ENCODE measurements at regions not wholly inside any gene's neighbourhood (a gene's known extent, or its start where the extent isn't known, plus 50 kb on each side); places are given as distances from the start of the nearest gene placed in this dataset.
"Not testable (repeated sequence)": the region's sequence is repeated elsewhere in the genome, so short reads cannot be mapped to it uniquely, and the experiment has no call there.

DNA sequence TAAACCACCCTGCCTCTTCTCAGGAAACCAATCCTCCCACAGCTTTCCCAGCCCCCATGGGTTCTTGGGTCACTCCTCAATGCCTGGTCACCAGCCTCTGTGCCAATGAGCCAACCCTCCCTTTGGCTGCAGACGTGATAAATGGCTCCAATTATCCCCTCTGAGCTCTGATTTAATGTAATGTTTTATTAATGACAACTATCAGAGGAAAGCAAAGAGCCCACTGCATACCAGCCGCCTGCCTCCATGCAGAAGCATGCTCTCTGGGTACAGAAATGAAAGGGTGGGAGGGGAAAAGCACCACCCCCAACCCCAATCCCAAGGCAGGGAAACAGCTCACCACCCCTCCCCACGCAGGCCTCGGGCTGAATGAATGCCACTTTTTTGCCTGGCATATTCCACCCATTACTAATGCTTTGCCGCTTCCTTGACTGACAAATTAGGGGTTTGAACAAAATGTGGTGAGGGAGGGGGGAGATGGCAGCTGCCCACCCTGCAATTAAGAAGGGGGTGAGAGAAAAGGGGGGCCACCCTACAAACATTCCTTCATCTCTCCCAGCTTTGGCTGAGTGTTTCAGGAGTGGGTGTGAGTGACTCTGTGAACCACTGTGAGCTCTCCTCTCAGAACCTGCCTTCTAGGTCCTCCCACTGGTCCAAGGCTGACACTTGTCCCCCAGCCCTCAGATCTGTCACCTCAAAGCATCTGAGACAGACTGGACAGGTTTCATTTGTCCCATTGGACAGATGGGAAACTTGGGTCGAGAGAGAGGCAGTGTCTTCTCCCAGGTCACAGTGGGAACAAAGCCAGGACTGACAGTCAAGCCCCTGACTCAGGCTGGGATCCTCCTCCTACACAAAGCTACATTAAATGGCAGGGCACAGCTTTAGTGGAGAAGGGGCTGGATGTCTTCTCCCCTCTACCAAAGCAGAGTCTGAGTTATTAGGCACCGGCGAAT is 161.5 kb downstream of the TMEM132E start:
- DNase-seq (ENCODE audit: low spot score), result no peak

- no peak for DNase-seq (ENCODE audit: low spot score)
Measured at GRCh38 chr17:34739386-34739785, 160.0 kb downstream of the TMEM132E start.

- not testable (repeated sequence) for DNase-seq (ENCODE audit: low spot score)
Measured at GRCh38 chr17:34737673-34738072, 158.3 kb downstream of the TMEM132E start.

- DNase-seq (ENCODE audit: low spot score), result no peak
Measured at GRCh38 chr17:34736611-34737010, 157.2 kb downstream of the TMEM132E start.

- no peak for DNase-seq (ENCODE audit: low spot score)
Measured at GRCh38 chr17:34733333-34733732, 154.0 kb downstream of the TMEM132E start.

DNA sequence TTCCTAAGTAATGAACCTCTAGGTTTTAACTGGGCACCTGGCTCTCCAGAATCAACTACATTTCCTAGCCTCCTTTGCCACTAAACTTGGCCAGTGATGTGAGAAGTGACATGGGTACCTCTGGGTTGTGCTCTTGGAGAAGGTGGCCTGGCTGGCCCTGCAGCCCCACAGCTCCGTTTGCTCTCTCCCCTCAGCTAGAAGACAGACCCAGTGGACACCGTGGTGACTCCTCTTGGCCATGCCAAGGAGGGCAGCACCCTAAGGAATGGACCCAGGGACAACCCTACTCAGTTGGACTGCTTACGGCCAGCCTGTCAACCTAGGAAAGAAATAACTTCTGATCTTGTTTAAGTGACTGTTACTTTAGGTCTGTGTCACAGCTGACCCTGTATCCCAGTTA is 151.4 kb downstream of the TMEM132E start:
- no peak for DNase-seq (ENCODE audit: low spot score)

DNA sequence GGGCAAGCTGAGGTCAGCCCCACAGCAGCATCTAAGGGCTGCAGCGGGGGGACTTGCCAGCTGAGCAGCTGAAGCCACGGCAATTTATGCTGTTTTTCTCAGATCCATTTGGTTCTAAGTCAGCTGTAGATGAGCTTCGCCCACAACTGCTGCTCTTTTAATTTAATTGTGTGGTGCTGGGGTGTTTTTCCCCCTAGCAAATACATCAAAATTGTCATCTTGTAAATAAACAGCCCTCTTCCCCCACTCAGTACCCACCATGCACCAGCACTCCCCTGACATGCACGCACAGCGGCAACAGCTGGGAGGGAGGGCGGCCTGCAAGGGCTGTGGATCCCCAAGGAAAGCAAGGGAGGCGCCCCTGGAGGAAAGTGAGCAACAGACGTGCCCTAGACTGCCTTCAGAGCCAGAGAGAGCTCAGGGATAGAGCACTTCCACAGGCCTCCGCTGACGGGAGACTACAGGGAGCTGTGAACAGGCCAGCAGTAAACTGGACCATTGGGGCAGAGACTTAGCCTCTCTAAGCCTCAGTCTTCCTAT is 149.5 kb downstream of the TMEM132E start:
- DNase-seq (ENCODE audit: low spot score), result no peak

DNA sequence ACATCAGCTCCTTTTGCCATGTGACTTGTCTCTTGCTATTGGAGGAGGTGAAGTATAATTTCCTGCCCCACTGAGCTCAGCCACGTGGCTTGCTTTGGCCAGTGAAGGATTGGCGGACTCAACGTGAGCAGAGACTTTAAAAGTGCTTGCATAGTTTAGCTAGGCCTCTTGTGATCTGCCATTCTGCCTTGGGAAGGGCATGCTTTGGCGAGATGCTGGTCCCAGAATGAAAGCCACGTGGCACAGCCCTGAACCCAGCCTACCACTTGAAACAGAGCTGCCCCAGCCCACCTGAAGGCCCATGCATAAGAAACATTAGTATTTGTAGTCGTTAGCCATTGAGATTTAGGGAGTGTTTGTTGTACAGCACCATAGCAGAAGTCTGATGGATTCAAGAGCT is 148.2 kb downstream of the TMEM132E start:
- DNase-seq (ENCODE audit: low spot score), result no peak

DNA sequence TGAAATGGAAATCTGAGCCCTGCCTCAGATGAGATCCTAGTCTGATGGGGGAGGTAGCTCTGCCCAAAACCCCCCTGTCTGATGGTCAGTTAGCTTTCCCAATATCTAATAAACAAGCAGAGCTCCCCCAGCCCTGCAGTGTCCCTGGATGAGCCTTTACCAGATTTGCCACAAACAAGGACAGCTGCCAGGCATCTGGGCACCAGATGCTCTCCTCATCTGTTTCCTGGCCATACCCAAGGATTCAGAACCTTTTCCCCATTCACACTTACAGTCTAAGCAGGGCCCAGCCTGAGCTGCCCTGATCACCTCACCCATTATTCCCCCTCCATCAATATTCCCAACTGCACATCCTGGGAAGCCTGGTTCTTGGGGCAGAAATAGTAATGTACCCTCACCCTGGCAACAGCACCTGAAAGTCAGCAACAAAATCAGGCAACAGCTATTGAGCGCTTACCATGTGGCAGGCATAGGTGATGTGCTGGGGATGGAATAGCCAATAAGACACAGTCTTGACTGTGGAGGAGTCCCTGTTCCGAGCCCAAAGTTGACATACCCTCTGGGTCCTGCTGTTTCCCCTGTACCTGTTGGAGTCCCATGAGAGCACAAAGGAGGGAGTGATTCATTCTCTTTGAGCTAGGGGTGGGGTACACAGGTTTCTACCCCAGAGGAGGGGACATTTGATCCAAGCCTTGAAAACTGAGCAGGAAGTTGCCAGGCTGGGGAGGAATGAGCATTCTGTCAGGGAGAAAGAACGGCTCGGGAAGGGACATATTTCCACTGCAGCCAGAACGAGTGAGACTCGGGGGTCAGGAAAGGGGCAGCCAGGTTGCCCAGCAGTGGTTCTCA is 147.4 kb downstream of the TMEM132E start:
- DNase-seq (ENCODE audit: low spot score), result no peak

DNA sequence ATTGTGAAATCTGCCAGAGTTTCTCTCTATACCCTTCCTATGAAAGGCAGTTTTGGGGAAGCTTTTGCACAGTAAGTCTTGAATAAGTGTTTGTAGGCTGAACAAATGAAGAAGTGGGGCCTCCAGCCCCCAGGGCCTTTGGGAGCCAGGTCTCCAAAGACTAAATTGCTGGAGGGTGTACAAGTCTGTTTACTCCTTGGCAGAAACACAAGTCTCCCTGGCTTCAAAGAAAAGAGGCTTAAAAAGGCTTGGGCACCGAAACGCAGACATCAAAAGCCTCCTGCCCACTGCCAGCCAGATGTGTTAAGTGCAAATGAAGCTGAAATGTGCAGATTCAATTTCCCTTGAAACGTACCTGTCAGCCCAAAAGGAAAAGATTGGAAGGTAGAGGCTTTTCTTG is 146.3 kb downstream of the TMEM132E start:
- DNase-seq (ENCODE audit: low spot score), result no peak

DNA sequence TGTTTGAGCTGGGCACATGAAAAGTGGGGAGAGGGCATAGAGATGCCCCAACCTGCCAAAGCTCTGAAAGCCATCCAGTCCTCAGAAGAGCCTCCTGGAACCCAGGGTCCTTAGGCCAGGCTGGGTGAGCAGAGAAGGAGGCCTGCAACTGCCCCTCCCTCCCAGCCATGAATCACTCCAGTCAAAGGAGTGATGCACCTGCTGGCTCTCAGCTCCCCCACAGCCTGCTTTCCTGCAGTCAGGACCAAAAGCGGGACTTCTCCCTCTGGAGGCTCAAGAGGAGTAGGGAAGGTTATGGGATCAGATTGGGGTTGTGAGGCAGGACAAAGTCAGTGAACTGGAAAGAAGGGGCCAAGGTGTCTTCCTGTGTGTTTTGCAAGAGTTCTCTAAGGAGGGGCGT is 145.6 kb downstream of the TMEM132E start:
- no peak for DNase-seq (ENCODE audit: low spot score)

GRCh38 chr17:34723875-34724274 is 144.5 kb downstream of the TMEM132E start:
- no peak for DNase-seq (ENCODE audit: low spot score)

DNA sequence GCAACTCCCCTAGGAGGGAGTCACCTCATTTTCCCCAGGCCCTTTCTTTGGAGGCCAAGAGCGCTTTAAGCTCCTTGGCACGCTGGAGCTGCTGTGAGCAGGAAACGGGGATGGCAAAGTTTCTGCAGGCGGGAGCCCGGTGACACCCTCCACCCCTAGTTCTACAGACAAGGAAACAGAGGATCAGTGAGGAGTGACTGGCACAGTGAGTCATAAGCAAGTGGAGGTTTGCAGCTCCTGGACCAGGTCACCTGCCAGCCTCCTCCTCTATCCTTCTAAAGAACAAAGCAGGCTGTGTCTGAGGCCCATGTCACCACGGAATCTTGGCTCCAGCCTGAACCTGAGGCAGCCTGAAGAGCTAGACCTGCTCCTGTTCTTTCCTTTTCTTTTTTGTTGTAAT is 141.9 kb downstream of the TMEM132E start:
- DNase-seq (ENCODE audit: low spot score), result no peak

DNA sequence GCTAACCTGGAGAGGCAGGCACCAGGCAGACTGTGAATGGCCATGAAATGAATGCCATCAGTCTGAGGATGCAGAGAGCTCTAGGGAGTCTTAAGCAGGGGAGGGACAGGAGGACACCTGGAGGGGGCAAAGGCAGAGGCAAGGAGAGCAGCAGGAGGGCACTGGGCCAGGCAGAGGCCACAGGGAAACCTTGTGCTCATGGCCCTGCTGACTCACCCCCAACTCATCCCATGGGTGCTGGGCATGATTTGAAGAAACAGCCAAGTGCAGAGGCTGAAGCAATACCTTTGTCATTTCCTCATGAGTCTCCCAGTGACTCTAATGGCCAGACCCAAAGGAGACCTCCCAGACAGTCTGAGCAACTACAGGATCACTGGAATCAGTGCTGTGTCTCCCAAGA is 141.4 kb downstream of the TMEM132E start:
- DNase-seq (ENCODE audit: low spot score), result no peak

DNA sequence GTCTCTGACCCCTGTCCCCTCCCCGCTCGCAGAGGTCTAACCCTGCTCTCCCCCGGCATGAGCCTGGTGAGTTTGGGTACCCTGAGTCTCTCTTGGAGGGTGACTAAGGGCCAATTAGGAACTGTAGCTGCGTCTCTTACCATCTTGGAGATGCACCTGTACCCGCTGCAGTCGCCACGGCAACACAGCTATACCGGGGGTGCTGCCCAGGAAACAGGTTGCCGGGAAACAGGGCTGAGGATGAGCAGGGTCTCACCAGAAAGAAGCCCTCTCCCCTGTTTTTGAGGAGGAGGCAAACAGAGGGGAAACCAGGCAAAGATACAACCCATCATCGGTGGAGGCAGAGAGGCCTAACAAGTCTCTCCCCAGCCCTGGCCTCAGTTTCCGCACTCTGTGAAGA is 140.2 kb downstream of the TMEM132E start:
- no peak for DNase-seq (ENCODE audit: low spot score)

DNA sequence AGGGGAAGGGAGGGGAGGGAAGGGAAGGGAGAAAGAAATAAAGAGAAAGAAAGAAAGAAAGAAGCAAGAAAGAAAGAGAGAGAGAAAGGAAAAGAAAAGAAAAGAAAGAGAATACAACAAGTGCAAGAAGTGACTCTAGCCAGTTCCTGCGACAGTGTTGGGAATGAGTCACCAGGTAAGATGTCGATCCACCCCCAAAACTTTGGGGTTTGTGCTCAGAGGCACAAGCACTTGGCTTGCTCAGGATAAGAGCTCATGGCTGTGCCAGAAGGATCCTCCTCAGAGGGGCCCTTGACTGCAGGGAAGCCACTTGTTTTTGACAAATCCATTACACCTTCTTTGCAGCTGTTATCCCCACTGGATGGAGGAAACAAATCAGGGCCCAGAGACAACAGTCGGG is 137.7 kb downstream of the TMEM132E start:
- DNase-seq (ENCODE audit: low spot score), result no peak

DNA sequence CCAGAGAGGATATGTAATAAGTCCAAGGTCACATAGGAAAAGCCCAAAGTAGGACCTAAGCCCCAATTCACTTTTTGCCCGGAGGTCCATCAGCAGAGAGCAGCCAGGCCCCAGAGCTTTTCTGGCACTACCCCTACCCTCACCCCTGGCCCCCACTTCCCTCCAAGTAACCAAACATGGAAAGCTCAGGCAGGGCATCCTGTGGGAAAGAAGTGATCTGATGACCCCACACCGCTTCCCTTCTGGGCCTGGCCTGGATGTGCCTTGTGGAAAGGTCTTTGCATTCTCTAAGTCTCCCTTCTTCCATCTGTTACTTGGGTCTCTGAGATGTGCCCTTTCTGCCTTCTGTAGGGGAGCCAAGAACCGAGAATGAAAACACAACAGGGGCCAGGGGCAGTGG is 136.9 kb downstream of the TMEM132E start:
- no peak for DNase-seq (ENCODE audit: low spot score)

GRCh38 chr17:34715504-34715903 is 136.1 kb downstream of the TMEM132E start:
- DNase-seq (ENCODE audit: low spot score), result no peak

DNA sequence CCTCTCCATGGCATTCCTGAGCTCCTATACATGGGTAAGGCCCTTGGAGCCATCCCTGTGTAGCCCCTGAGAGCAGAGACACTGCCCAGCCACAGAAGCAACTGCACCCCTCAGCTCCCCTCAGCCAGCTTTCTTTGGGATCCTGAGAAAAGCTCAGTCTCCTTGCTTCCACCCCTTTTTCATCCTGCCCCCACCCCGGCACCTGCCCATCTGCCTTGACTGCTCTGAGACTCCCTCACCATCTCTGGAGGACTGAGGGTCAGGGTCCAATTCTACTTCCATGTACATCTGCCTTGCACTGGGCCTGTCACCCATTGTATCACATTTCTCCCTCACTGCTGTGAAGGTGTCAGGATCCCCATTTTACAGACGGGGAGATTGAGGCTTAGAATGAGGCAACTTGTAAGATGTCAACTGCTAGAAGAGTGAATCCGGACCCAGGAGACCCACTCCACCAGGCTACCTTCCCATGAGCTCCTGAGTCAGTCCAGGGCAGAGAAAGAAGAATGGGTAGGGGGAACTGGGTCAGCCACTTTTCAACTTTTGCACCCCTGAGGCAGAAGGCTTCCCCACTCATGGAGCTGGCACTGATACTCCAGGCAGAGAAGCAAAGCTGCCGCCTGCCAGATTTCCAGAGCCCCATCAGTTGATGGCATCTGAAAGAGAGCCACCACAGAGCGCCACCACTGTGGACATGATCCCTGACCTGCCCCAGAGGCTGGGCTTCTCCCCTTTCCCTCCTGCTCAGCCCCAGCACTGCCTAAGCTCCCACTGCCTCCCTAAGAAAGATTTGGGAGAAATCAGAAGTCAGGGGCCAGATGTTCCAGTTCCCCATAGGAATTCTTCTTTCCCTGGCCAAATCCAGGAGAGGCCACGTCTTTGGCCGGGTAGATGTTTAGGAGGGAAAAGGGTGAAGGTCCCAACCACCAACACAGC is 135.4 kb downstream of the TMEM132E start:
- DNase-seq (ENCODE audit: low spot score), result no peak

GRCh38 chr17:34713687-34714086 is 134.3 kb downstream of the TMEM132E start:
- no peak for DNase-seq (ENCODE audit: low spot score)

DNA sequence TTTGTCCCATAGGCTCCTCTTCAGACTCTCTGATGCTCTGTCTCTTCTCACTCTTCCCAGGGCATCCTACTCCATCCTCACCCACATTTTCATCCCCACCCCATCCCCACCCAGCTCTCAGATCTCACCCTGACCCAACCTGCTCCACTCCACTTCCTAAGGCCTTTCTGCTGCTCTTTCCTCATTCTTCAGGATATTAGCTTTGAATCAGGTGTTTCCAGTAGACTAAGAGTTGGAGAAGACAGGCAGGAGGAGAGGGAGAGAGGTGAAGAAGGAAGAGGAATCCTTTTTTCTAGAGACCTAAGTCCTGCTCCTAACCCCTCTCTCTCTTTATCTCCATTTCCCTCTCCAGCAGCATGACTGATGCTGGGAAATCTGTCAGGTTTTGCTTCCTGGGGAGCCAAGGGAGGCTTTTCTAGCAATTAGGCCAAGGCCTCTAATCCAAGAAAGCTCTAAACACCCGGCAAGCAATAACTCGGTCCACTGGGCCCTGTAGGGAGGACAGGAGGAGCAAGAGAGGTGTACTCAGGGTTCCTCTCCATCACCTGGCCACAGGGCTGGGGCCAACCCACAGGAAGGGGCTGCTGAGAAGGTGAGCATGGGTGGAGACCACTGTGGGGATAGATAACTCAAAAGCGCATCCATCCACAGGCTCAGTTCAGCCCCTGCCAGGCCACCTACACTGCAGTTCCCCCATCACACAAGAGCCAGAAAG is 133.3 kb downstream of the TMEM132E start:
- no peak for DNase-seq (ENCODE audit: low spot score)
